Right lobe of liver (tissue), 6 donors: ENCODE measurements at regions not wholly inside any gene's neighbourhood (a gene's known extent, or its start where the extent isn't known, plus 50 kb on each side); places are given as distances from the start of the nearest gene placed in this dataset.

Source experiments
- ATAC-seq, 4 donors: fragments of 200-7000 bp; cut with Tn5 transposase; one replicate each; pipeline ENCODE4 v1.9.1; 2020; ENCODE audit warnings: mild to moderate bottlenecking in 4 of 4, moderate library complexity in 4 of 4
- DNase-seq, 3 donors: peaks; one replicate each; pipeline ENCODE4 v3.0.0-alpha.2; 2020
- H3K27ac ChIP-seq, 3 donors: fragments of 200-600 bp; one replicate each; pipeline ENCODE4 v1.8.0; 2022
- H3K27me3 ChIP-seq, 2 donors: fragments of 200-600 bp; one replicate each; pipeline ENCODE4 v1.8.0; 2022
- H3K36me3 ChIP-seq, 4 donors: fragments of 200-600 bp; sonication (generic) in 1 of 4; one replicate each; pipeline versions ENCODE4 v1.5.1 to v1.8.0; 2017 to 2022; ENCODE audit warnings: control low read depth in 1 of 4
- H3K4me1 ChIP-seq, 4 donors: fragments of 200-600 bp; sonication (generic) in 1 of 4; one replicate each; pipeline versions ENCODE4 v1.5.1 to v1.8.0; 2017 to 2022; ENCODE audit warnings: control low read depth in 1 of 4
- H3K4me3 ChIP-seq, 3 donors: fragments of 200-600 bp; one replicate each; pipeline ENCODE4 v1.8.0; 2022
- H3K9me3 ChIP-seq, 4 donors: fragments of 200-600 bp; sonication (generic) in 1 of 4; one replicate each; pipeline versions ENCODE4 v1.5.1 to v1.8.0; 2017 to 2022; ENCODE audit warnings: control low read depth in 1 of 4
- CTCF ChIP-seq, 4 donors: fragments of 200-600 bp in 3 of 4; fragments of 450-650 bp in 1 of 4; IDR thresholded peaks; one replicate each; pipeline versions ENCODE4 v1.5.1 to v1.8.0; 2016 to 2022; ENCODE audit warnings: antibody characterized with exemption in 4 of 4, mild to moderate bottlenecking in 2 of 4
- POLR2A ChIP-seq: fragments of 450-650 bp; IDR thresholded peaks from one replicate; pipeline ENCODE4 v1.6.1; 2017; ENCODE audit warnings: antibody characterized with exemption, mild to moderate bottlenecking
- WGBS: methylation state at CpG from one replicate; pipeline ENCODE4 v1.1.6; 2018; ENCODE audit warnings: low coverage, low lambda C conversion rate; ENCODE audit not compliant: insufficient coverage; ENCODE audit errors: missing lambda C conversion rate; 5-methylcytosine and 5-hydroxymethylcytosine counted together
- intact Hi-C, 2 donors: fragments of 100-400 bp; cut with DNase I; formaldehyde crosslinking; loops; one replicate each; pipeline versions ENCODE4 v1.11.2 to v1.14.1; 2022
- donor health status: DM: no; HTN: yes; CAD: no.
- donor health status: DM: no; HTN: no; CAD: no.
- donor health status: DM: no; HTN: no; CAD: no.
- donor health status: DM: no; HTN: yes; CAD: no.
- donor health status: DM: no; HTN: yes; CAD: no.

GRCh38 chr20:8969146-8969583 lies 99.7 kb upstream of the PLCB4 start:
- Histone ChIP-seq H3K36me3 (no peaks in the 10 kb centered on the region), H3K27ac (no peak overlapping the region), H3K4me1 (no peaks in the 10 kb centered on the region), H3K4me3 (no peak overlapping the region), H3K27me3 (no peaks in the 10 kb centered on the region), H3K9me3 (no peaks in the 10 kb centered on the region)
- TF ChIP-seq CTCF (IDR thresholded peaks at IDR 0.05) (no peak), POLR2A (no peak)
- DNase-seq (no peak), ATAC-seq (no peak)
- intact Hi-C loops = no loop called here

- TF ChIP-seq CTCF (IDR thresholded peaks at IDR 0.05) (no peak), POLR2A (no peak)
- intact Hi-C loops = no loop called here
- Histone ChIP-seq H3K4me3 (no peak overlapping the region), H3K36me3 (no peaks in the 10 kb centered on the region), H3K9me3 (no peaks in the 10 kb centered on the region), H3K27me3 (no peaks in the 10 kb centered on the region), H3K27ac (no peak overlapping the region), H3K4me1 (no peaks in the 10 kb centered on the region)
- WGBS = 40% methylated on average over 4 of the region's 4 CpGs
- ATAC-seq = no peak
- no peak for DNase-seq
Measured at GRCh38 chr20:8971669-8972316, 97.1 kb upstream of the PLCB4 start.

GRCh38 chr20:8972963-8973705 lies 95.8 kb upstream of the PLCB4 start:
- H3K4me3 ChIP-seq = no peak overlapping the region
- H3K27me3 ChIP-seq = no peaks in the 10 kb centered on the region
- H3K9me3 ChIP-seq = no peaks in the 10 kb centered on the region
- H3K36me3 ChIP-seq = no peaks in the 10 kb centered on the region
- no peak for TF ChIP-seq POLR2A
- no peak for TF ChIP-seq CTCF (IDR thresholded peaks at IDR 0.05)
- 39% methylated on average over 4 of the region's 4 CpGs for WGBS
- H3K27ac ChIP-seq = no peak overlapping the region
- intact Hi-C loops = no loop called here
- ATAC-seq (no peak), DNase-seq (no peak)
- H3K4me1 ChIP-seq = no peaks in the 10 kb centered on the region

GRCh38 chr20:8974009-8974708 lies 94.7 kb upstream of the PLCB4 start:
- no peak overlapping the region for H3K4me3 ChIP-seq
- 34% methylated on average over 2 of the region's 2 CpGs for WGBS
- H3K27ac ChIP-seq = no peak overlapping the region
- intact Hi-C loops = no loop called here
- no peaks in the 10 kb centered on the region for H3K27me3 ChIP-seq
- no peak for TF ChIP-seq POLR2A
- no peak for TF ChIP-seq CTCF (IDR thresholded peaks at IDR 0.05)
- ATAC-seq (no peak), DNase-seq (no peak)
- no peaks in the 10 kb centered on the region for H3K4me1 ChIP-seq
- H3K36me3 ChIP-seq = no peaks in the 10 kb centered on the region
- H3K9me3 ChIP-seq = no peaks in the 10 kb centered on the region
